ENCODE measurements at regions not wholly inside any gene's neighbourhood (a gene's known extent, or its start where the extent isn't known, plus 50 kb on each side); places are given as distances from the start of the nearest gene placed in this dataset.

GRCh38 chr1:221801773-221802516 is 60.1 kb upstream of the DUSP10 start:
- no peak for TF ChIP-seq CTCF (IDR thresholded peaks at IDR 0.05; ENCODE audit: control insufficient read depth, insufficient read depth, low read depth, low read length, missing control alignments)
- peak; percentile 16 for DNase-seq (ENCODE audit: low read depth)
- no peak overlapping the region for H3K4me3 ChIP-seq (ENCODE audit: control insufficient read depth, low read depth, low read length)

GRCh38 chr1:221801251-221801661 is 59.4 kb upstream of the DUSP10 start:
- DNase-seq (ENCODE audit: low read depth): no peak
- no peak overlapping the region for H3K4me3 ChIP-seq (ENCODE audit: control insufficient read depth, low read depth, low read length)
- no peak for TF ChIP-seq CTCF (IDR thresholded peaks at IDR 0.05; ENCODE audit: control insufficient read depth, insufficient read depth, low read depth, low read length, missing control alignments)

- no peak for TF ChIP-seq CTCF (IDR thresholded peaks at IDR 0.05; ENCODE audit: control insufficient read depth, insufficient read depth, low read depth, low read length, missing control alignments)
- no peak for DNase-seq (ENCODE audit: low read depth)
- H3K4me3 ChIP-seq (ENCODE audit: control insufficient read depth, low read depth, low read length): no peak overlapping the region
Observed at GRCh38 chr1:221800831-221801230, 58.9 kb upstream of the DUSP10 start.

GRCh38 chr1:221797506-221797905 is 55.6 kb upstream of the DUSP10 start:
- no peak for DNase-seq (ENCODE audit: low read depth)
- no peak overlapping the region for H3K4me3 ChIP-seq (ENCODE audit: control insufficient read depth, low read depth, low read length)

GRCh38 chr1:221796700-221797099 is 54.8 kb upstream of the DUSP10 start:
- DNase-seq (ENCODE audit: low read depth): no peak
- no peak overlapping the region for H3K4me3 ChIP-seq (ENCODE audit: control insufficient read depth, low read depth, low read length)
- no peak for TF ChIP-seq CTCF (IDR thresholded peaks at IDR 0.05; ENCODE audit: control insufficient read depth, insufficient read depth, low read depth, low read length, missing control alignments)

More at GRCh38 chr1:221797506-221797905, 55.6 kb upstream of the DUSP10 start:
- TF ChIP-seq CTCF (IDR thresholded peaks at IDR 0.05; ENCODE audit: control insufficient read depth, insufficient read depth, low read depth, low read length, missing control alignments): no peak

- no peak overlapping the region for H3K4me3 ChIP-seq (ENCODE audit: control insufficient read depth, low read depth, low read length)
- TF ChIP-seq CTCF (IDR thresholded peaks at IDR 0.05; ENCODE audit: control insufficient read depth, insufficient read depth, low read depth, low read length, missing control alignments): no peak
- DNase-seq (ENCODE audit: low read depth): no peak
Observed at GRCh38 chr1:221795380-221795779, 53.5 kb upstream of the DUSP10 start.

Measured in AG09309 (cell line).